Mucosa of descending colon (tissue), 3 donors: ENCODE measurements at regions not wholly inside any gene's neighbourhood (a gene's known extent, or its start where the extent isn't known, plus 50 kb on each side); places are given as distances from the start of the nearest gene placed in this dataset.
A peak's percentile ranks its signal among the peaks of the same experiment; 100 is the strongest.

Source experiments
- ATAC-seq: fragments of 200-7000 bp; cut with Tn5 transposase; one replicate; pipeline ENCODE4 v1.9.1; 2020; ENCODE audit warnings: mild to moderate bottlenecking, moderate library complexity
- DNase-seq, 3 donors: peaks; one replicate each; pipeline ENCODE4 v3.0.0-alpha.2; 2020
- H3K36me3 ChIP-seq: fragments of 200-600 bp; one replicate; pipeline ENCODE4 v1.8.0; 2021; ENCODE audit warnings: low read depth, mild to moderate bottlenecking
- H3K4me1 ChIP-seq: fragments of 200-600 bp; one replicate; pipeline ENCODE4 v1.8.0; 2021; ENCODE audit warnings: low read depth, mild to moderate bottlenecking
- H3K4me3 ChIP-seq: fragments of 200-600 bp; one replicate; pipeline ENCODE4 v1.8.0; 2021; ENCODE audit warnings: mild to moderate bottlenecking
- H3K9me3 ChIP-seq: fragments of 200-600 bp; one replicate; pipeline ENCODE4 v1.8.0; 2021; ENCODE audit warnings: mild to moderate bottlenecking
- intact Hi-C, 2 donors: fragments of 100-400 bp; cut with DNase I in 1 of 2; cut with micrococcal nuclease in 1 of 2; formaldehyde crosslinking; loops; one replicate each; pipeline versions ENCODE4 v1.11.0 to v1.11.1; 2022; cut with DNase I, micrococcal nuclease
- TF ChIP-seq, protein P1 (sequence below): fragments of 200-600 bp; IDR thresholded peaks from one replicate; pipeline ENCODE4 v1.8.0; 2022; ENCODE audit warnings: antibody characterized with exemption, mild to moderate bottlenecking
- donor health status: DM: no; HTN: no; CAD: no; lungs with moderate emphysema.
- donor health status: DM: no; HTN: no; CAD: no.
- donor health status: DM: no; HTN: yes; CAD: no.

DNA sequence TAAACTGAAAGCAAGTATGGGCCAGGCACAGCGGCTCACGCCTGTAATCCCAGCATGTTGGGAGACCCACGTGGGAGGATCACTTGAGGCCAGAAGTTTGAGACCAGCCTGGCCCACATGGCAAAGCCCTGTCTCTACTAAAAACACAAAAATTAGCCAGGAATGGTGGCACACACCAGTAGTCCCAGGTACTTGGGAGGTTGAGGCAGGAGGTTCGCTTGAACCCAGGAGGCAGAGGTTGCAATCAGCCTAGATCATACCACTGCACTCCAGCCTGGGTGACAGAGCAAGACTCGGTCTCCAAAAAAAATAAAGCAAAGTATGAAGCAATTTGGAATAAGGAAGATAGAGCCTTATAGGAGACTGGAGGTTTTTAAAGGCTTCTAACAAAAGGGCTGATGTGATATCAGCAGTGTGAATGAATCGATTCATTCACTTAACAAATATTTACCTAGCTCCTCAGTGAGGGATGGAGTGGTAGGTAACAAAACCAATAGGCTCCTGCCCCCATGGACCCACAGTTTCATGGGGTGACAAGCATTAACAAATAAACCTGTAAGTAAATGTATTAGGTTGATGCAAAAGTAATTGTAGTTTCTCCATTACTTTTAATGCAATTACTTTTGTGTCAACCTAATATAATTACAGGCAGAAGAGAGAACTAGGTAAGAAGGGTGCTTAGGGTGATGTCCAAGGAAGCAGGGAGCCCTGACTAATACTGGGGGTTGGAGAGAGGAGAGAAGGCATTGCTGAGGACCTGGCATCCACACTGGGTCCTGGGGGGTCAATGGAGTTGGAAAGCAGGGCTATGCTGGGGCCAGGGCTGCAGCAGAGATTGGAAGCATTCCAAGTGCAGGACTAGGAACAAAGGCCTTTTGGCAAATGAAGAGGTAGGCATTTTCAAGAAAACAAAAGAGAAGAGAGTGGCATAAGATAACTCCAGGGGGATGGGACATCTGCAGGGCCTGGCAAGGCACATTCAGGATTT lies 195.4 kb upstream of the ARL4C start:
- ATAC-seq: peak; percentile 39
- no peak for DNase-seq
- TF ChIP-seq, protein P1, sequence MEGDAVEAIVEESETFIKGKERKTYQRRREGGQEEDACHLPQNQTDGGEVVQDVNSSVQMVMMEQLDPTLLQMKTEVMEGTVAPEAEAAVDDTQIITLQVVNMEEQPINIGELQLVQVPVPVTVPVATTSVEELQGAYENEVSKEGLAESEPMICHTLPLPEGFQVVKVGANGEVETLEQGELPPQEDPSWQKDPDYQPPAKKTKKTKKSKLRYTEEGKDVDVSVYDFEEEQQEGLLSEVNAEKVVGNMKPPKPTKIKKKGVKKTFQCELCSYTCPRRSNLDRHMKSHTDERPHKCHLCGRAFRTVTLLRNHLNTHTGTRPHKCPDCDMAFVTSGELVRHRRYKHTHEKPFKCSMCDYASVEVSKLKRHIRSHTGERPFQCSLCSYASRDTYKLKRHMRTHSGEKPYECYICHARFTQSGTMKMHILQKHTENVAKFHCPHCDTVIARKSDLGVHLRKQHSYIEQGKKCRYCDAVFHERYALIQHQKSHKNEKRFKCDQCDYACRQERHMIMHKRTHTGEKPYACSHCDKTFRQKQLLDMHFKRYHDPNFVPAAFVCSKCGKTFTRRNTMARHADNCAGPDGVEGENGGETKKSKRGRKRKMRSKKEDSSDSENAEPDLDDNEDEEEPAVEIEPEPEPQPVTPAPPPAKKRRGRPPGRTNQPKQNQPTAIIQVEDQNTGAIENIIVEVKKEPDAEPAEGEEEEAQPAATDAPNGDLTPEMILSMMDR: no peak

DNA sequence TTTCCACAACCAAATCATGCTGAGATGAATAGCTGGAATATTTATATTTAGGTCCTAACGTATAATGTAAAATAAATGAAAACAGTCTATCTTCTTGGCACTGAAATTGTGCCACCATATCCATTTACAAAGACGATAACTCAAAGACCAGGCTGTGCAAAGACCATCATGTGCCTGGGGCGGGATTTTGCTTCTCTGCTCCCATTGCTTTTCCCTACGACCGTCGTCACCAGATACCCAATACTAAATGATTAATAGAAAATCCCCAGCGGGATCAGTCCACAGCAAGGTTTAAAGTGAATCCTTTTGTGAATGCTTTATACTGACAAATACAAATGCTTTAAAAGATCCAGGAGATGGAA lies 194.3 kb upstream of the ARL4C start:
- no peaks in the 10 kb centered on the region for H3K4me1 ChIP-seq
- DNase-seq: no peak
- H3K9me3 ChIP-seq: no peaks in the 10 kb centered on the region
- TF ChIP-seq, protein P1: no peak
- H3K36me3 ChIP-seq: no peaks in the 10 kb centered on the region
- intact Hi-C loops: no loop called here
- H3K4me3 ChIP-seq: no peak overlapping the region
- peak; percentile 20 for ATAC-seq

More for the DNA sequence above, 195.4 kb upstream of the ARL4C start:
- intact Hi-C loops: no loop called here
- peaks cover 7% of the 10 kb centered on the region for H3K9me3 ChIP-seq
- H3K4me3 ChIP-seq: no peak overlapping the region
- H3K36me3 ChIP-seq: no peaks in the 10 kb centered on the region
- no peaks in the 10 kb centered on the region for H3K4me1 ChIP-seq

DNA sequence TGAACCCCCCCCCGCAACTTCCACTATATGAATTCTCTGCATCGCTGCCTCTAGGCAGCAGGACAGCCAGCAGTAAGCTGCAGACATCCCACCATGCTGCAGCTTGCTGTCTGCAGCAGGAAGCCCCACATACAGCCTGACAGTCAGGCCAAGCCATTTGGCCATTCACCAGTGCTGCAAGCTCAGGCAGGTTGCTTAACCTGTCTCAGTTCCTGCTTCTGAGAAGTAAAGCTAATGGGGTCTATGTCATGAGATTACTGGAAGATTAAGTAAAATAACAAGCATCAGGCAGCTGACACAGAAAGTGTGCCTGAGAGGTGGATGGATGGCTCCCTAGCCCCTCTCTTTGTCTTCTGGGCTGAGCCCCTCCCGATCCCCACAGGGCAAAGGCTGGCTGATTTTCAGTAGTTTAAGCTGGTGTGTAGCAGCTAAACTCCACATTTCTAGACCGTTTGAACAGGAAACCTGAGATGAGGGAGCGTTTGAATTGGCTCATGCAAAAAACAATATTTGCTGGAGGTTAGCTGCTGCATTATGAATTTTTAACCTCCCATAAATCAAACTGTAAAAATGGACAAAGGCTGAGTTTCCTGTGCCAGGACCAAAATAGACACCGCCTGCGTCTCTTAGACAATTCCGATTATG lies 193.8 kb upstream of the ARL4C start:
- intact Hi-C loops: no loop called here
- DNase-seq (no peak), ATAC-seq (peak; percentile 42)
- no peaks in the 10 kb centered on the region for H3K4me1 ChIP-seq
- no peak overlapping the region for H3K4me3 ChIP-seq
- no peaks in the 10 kb centered on the region for H3K36me3 ChIP-seq
- TF ChIP-seq, protein P1: no peak
- no peaks in the 10 kb centered on the region for H3K9me3 ChIP-seq

DNA sequence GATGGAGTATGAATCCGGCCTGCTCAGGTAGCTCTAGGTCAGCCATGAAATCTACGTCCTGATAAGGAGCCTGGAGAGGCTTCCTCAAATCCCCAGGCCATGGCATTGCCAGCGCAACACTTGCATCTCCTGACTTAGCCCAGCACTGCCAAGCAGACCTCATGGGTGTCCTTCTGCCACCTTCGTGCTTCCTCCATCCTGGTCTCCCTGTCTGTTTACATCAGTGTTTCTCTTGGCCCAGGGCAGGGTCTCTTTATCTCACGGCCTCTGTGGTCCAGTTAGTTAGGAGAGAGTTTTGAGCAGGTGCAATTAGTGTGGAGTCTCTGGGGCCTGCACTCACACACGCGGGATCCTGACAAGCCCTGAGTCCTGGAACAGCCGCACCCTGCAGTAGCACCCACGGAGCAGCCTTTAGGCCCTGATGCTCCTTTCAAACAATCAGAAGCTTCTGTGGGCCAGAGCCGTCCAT lies 193.1 kb upstream of the ARL4C start:
- TF ChIP-seq, protein P1: no peak

DNA sequence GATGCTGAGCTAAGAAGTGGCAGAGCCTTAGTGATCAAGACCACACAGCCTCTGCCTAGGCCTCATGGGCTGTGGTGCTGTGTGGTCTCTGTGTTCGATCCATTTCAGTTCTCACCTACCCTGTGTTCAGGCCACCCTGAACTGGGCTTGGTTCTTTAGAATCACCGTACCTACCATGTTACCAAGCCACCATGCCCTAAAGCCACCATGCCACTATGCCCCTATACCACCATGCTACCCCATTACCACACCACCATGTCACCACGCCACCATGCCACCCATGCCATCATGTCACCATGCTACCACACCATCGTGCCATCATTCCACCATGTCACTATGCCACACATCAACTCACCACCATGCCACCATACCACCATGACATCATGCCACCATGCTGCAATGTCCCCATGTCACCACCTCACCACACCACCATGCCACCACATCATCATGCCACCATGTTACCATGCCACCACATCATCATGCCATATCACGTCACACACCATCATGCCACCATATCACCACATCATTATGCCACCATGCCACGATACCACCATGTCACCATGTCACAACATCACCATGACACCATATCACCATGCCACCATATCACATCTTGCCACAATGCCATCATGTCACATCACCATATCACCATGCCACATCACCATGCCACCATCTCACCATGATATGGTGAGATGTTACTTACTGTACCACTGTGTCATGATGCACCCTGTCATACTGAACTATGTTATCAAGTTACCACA lies 191.0 kb upstream of the ARL4C start:
- no peak overlapping the region for H3K4me3 ChIP-seq
- DNase-seq: no peak
- TF ChIP-seq, protein P1: no peak
- H3K4me1 ChIP-seq: no peaks in the 10 kb centered on the region
- ATAC-seq: no peak
- H3K36me3 ChIP-seq: no peaks in the 10 kb centered on the region
- no peaks in the 10 kb centered on the region for H3K9me3 ChIP-seq
- intact Hi-C loops: no loop called here

More for the DNA sequence above, 193.1 kb upstream of the ARL4C start:
- Histone ChIP-seq H3K36me3 (no peaks in the 10 kb centered on the region), H3K9me3 (no peaks in the 10 kb centered on the region), H3K4me3 (no peak overlapping the region), H3K4me1 (no peaks in the 10 kb centered on the region)
- intact Hi-C loops: no loop called here
- DNase-seq (no peak), ATAC-seq (no peak)
